ENCODE measurements at regions not wholly inside any gene's neighbourhood (a gene's known extent, or its start where the extent isn't known, plus 50 kb on each side); places are given as distances from the start of the nearest gene placed in this dataset.

GRCh38 chr1:239025997-239026694 lies 360.2 kb upstream of the CHRM3 start:
- no peak overlapping the region for H3K4me3 ChIP-seq
- H3K27ac ChIP-seq: no peak overlapping the region
- no peaks in the 10 kb centered on the region for H3K9me3 ChIP-seq (ENCODE audit: low read depth, low read length)
- no peaks in the 10 kb centered on the region for H3K36me3 ChIP-seq (ENCODE audit: insufficient read depth, low read length)
- no peak for DNase-seq (ENCODE audit: low read depth, low spot score)
- no peak overlapping the region for H3K9ac ChIP-seq (ENCODE audit: insufficient read length)
- TF ChIP-seq FOXP2 (optimal IDR thresholded peaks at IDR 0.05; ENCODE audit: control extremely low read depth, extremely low read length, insufficient read depth) (no peak), EZH2 (IDR thresholded peaks at IDR 0.05) (no peak), POLR2AphosphoS5 (IDR thresholded peaks at IDR 0.05; ENCODE audit: borderline replicate concordance, low read depth, low read length) (no peak)

GRCh38 chr1:239025223-239025622 lies 361.1 kb upstream of the CHRM3 start:
- Histone ChIP-seq H3K4me3 (no peak overlapping the region), H3K27ac (no peak overlapping the region), H3K36me3 (ENCODE audit: insufficient read depth, low read length) (no peaks in the 10 kb centered on the region), H3K9ac (ENCODE audit: insufficient read length) (no peak overlapping the region), H3K9me3 (ENCODE audit: low read depth, low read length) (no peaks in the 10 kb centered on the region)
- no peak for DNase-seq (ENCODE audit: low read depth, low spot score)
- no peak for TF ChIP-seq FOXP2 (optimal IDR thresholded peaks at IDR 0.05; ENCODE audit: control extremely low read depth, extremely low read length, insufficient read depth)
- no peak for TF ChIP-seq EZH2 (IDR thresholded peaks at IDR 0.05)
- no peak for TF ChIP-seq POLR2AphosphoS5 (IDR thresholded peaks at IDR 0.05; ENCODE audit: borderline replicate concordance, low read depth, low read length)

- Histone ChIP-seq H3K9ac (ENCODE audit: insufficient read length) (no peak overlapping the region), H3K4me3 (no peak overlapping the region), H3K9me3 (ENCODE audit: low read depth, low read length) (no peaks in the 10 kb centered on the region), H3K27ac (no peak overlapping the region), H3K36me3 (ENCODE audit: insufficient read depth, low read length) (no peaks in the 10 kb centered on the region)
- DNase-seq (ENCODE audit: low read depth, low spot score): no peak
- TF ChIP-seq FOXP2 (optimal IDR thresholded peaks at IDR 0.05; ENCODE audit: control extremely low read depth, extremely low read length, insufficient read depth): no peak
- TF ChIP-seq EZH2 (IDR thresholded peaks at IDR 0.05): no peak
- TF ChIP-seq POLR2AphosphoS5 (IDR thresholded peaks at IDR 0.05; ENCODE audit: borderline replicate concordance, low read depth, low read length): no peak
Measured at GRCh38 chr1:239023732-239024360, 362.5 kb upstream of the CHRM3 start.

GRCh38 chr1:239016337-239016736 lies 370.0 kb upstream of the CHRM3 start:
- TF ChIP-seq EZH2 (IDR thresholded peaks at IDR 0.05): no peak
- no peak for TF ChIP-seq POLR2AphosphoS5 (IDR thresholded peaks at IDR 0.05; ENCODE audit: borderline replicate concordance, low read depth, low read length)
- no peak for TF ChIP-seq FOXP2 (optimal IDR thresholded peaks at IDR 0.05; ENCODE audit: control extremely low read depth, extremely low read length, insufficient read depth)

GRCh38 chr1:239011382-239011781 lies 375.0 kb upstream of the CHRM3 start:
- TF ChIP-seq FOXP2 (optimal IDR thresholded peaks at IDR 0.05; ENCODE audit: control extremely low read depth, extremely low read length, insufficient read depth) (no peak), POLR2AphosphoS5 (IDR thresholded peaks at IDR 0.05; ENCODE audit: borderline replicate concordance, low read depth, low read length) (no peak), EZH2 (IDR thresholded peaks at IDR 0.05) (no peak)
- H3K9ac ChIP-seq (ENCODE audit: insufficient read length): no peak overlapping the region
- H3K9me3 ChIP-seq (ENCODE audit: low read depth, low read length): no peaks in the 10 kb centered on the region
- no peak overlapping the region for H3K4me3 ChIP-seq
- DNase-seq (ENCODE audit: low read depth, low spot score): no peak
- H3K27ac ChIP-seq: no peak overlapping the region
- H3K36me3 ChIP-seq (ENCODE audit: insufficient read depth, low read length): no peaks in the 10 kb centered on the region

More at GRCh38 chr1:239016337-239016736, 370.0 kb upstream of the CHRM3 start:
- H3K27ac ChIP-seq: no peak overlapping the region
- H3K36me3 ChIP-seq (ENCODE audit: insufficient read depth, low read length): no peaks in the 10 kb centered on the region
- no peak overlapping the region for H3K4me3 ChIP-seq
- DNase-seq (ENCODE audit: low read depth, low spot score): no peak
- H3K9ac ChIP-seq (ENCODE audit: insufficient read length): no peak overlapping the region
- H3K9me3 ChIP-seq (ENCODE audit: low read depth, low read length): no peaks in the 10 kb centered on the region

GRCh38 chr1:239008568-239008967 lies 377.8 kb upstream of the CHRM3 start:
- Histone ChIP-seq H3K9me3 (ENCODE audit: low read depth, low read length) (no peaks in the 10 kb centered on the region), H3K9ac (ENCODE audit: insufficient read length) (no peak overlapping the region), H3K36me3 (ENCODE audit: insufficient read depth, low read length) (no peaks in the 10 kb centered on the region), H3K27ac (no peak overlapping the region), H3K4me3 (no peak overlapping the region)
- no peak for TF ChIP-seq POLR2AphosphoS5 (IDR thresholded peaks at IDR 0.05; ENCODE audit: borderline replicate concordance, low read depth, low read length)
- no peak for TF ChIP-seq EZH2 (IDR thresholded peaks at IDR 0.05)
- TF ChIP-seq FOXP2 (optimal IDR thresholded peaks at IDR 0.05; ENCODE audit: control extremely low read depth, extremely low read length, insufficient read depth): no peak
- DNase-seq (ENCODE audit: low read depth, low spot score): no peak

- H3K27ac ChIP-seq: no peak overlapping the region
- H3K4me3 ChIP-seq: no peak overlapping the region
- no peak for TF ChIP-seq EZH2 (IDR thresholded peaks at IDR 0.05)
- no peak for TF ChIP-seq FOXP2 (optimal IDR thresholded peaks at IDR 0.05; ENCODE audit: control extremely low read depth, extremely low read length, insufficient read depth)
- TF ChIP-seq POLR2AphosphoS5 (IDR thresholded peaks at IDR 0.05; ENCODE audit: borderline replicate concordance, low read depth, low read length): no peak
- H3K9ac ChIP-seq (ENCODE audit: insufficient read length): no peak overlapping the region
- H3K9me3 ChIP-seq (ENCODE audit: low read depth, low read length): no peaks in the 10 kb centered on the region
- H3K36me3 ChIP-seq (ENCODE audit: insufficient read depth, low read length): no peaks in the 10 kb centered on the region
- no peak for DNase-seq (ENCODE audit: low read depth, low spot score)
Measured at GRCh38 chr1:239006276-239006675, 380.1 kb upstream of the CHRM3 start.

- DNase-seq (ENCODE audit: low read depth, low spot score): no peak
- Histone ChIP-seq H3K27ac (no peak overlapping the region), H3K9ac (ENCODE audit: insufficient read length) (no peak overlapping the region), H3K4me3 (no peak overlapping the region), H3K36me3 (ENCODE audit: insufficient read depth, low read length) (no peaks in the 10 kb centered on the region), H3K9me3 (ENCODE audit: low read depth, low read length) (no peaks in the 10 kb centered on the region)
- TF ChIP-seq EZH2 (IDR thresholded peaks at IDR 0.05) (no peak), POLR2AphosphoS5 (IDR thresholded peaks at IDR 0.05; ENCODE audit: borderline replicate concordance, low read depth, low read length) (no peak), FOXP2 (optimal IDR thresholded peaks at IDR 0.05; ENCODE audit: control extremely low read depth, extremely low read length, insufficient read depth) (no peak)
Measured at GRCh38 chr1:238999944-239000343, 386.4 kb upstream of the CHRM3 start.

Data from SK-N-MC (cell line).